ENCODE measurements at regions not wholly inside any gene's neighbourhood (a gene's known extent, or its start where the extent isn't known, plus 50 kb on each side); places are given as distances from the start of the nearest gene placed in this dataset.
"Not testable (repeated sequence)": the region's sequence is repeated elsewhere in the genome, so short reads cannot be mapped to it uniquely, and the experiment has no call there.

DNA sequence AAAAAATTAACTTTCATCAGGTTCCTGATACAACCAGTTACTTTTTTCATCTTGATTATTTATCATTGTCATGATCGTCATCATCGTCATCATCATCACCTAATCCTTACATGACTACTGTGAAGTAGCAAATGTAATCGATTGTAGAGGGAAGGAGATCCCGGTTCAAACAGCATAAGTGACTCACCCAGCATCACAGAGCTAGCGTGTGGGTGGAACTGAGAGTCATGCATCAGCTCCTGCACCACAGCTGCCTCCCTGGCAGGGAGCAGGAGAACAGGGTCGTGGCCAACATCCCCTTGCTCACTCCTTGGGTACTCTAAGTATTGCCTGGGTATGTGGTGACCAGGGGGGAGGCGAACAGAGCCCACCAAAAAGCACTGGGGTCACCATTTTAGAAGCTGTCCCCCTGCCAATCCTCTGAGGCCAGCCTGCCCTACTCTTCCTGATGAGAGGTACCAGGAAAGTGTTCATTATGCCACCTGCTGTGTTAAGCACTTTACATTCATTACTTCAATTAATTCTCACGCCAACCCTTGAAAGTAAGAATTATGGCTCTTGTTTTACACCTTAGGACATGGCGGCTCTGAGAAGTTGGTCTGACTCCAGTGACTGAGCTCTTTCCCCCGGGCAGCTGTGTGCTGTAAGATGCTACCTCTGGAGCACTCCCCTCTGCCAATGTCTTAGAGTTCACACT is 425.2 kb downstream of the CD83 start:
- no peak for DNase-seq

- no peak for DNase-seq
These were observed 426.5 kb downstream of the CD83 start for GRCh38 chr6:14543971-14544585.

- no peak for DNase-seq
These were observed 427.1 kb downstream of the CD83 start for GRCh38 chr6:14544666-14545065.

DNA sequence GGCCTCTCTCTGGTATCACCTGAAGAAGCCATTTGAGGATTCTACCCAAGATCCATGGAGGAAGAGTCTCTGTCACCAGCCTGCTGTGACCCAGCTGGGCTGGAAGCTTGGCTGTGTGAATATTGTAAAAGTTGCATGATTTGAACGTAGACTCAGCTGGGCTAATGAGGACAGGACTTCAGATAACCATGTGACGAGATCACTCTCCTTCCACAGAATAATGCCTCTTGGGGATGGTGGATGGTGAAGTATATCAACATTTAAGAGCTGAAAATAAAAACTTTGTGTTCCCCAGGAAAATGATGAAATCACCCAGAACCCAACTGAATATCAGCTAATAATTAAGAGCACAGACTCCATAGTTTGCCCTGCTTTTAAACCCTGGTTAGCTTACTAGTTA is 427.9 kb downstream of the CD83 start:
- DNase-seq, result no peak

- DNase-seq, result no peak
These were observed 428.5 kb downstream of the CD83 start for GRCh38 chr6:14546036-14546435.

GRCh38 chr6:14547284-14547998 is 429.9 kb downstream of the CD83 start:
- no peak for DNase-seq

DNA sequence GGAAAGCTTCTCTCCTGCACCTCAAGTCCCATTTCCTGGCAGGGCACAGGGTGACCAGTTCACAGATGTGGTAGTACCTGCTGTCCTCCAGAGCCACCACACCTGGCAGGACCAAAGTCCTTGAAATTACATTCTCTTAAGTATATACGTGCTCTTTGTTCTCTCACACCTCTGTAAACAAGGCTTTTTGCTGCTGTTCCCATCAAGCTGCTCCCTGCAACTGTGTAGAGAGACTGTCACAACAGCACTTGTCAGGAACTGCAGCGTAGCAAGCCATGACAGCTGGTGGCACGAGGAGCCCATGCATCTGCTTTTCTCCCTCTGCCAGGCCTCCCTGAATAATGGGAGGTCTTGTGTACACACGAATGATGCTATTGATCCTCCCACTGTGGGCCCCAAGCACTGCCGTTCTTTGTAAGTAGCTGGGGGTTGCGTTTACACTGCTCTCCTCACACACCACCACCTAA is 431.8 kb downstream of the CD83 start:
- DNase-seq, result no peak

DNA sequence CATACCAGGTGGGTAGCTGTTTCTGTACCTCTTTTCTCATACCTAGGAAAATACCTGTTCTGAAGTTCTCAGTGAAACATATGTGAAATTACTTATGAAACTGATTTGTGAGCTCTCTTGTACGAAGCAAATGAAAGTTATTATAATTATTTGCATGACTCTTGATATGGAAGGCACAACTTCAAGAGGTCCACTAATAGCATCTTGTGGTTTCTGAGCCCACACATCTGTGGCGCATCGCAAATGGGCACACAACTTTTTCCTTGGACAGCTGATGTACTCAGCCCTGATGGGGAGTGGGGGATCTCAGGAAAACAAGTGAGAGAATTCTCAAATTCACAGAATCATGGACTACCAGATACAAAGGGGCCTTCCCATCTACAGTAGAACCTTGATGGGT is 432.3 kb downstream of the CD83 start:
- no peak for DNase-seq

DNA sequence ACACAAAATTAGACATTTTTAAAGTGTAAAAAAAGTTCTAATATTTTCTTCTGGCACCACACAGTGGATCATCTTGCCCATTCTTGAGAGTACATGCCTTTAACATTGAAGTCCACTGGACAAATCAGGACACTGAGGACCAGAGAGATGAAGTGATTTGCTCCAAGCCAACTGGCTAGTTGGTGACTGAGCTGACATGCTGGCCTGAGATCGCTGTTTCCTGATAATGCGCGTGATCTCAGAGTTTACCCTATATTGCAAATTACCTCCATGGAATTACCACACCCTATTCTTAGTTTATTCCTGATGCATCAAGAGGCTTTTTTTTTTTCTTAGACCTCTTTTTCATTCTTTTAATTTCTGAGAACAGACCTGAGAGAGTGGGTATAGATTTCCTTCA is 432.8 kb downstream of the CD83 start:
- no peak for DNase-seq

DNA sequence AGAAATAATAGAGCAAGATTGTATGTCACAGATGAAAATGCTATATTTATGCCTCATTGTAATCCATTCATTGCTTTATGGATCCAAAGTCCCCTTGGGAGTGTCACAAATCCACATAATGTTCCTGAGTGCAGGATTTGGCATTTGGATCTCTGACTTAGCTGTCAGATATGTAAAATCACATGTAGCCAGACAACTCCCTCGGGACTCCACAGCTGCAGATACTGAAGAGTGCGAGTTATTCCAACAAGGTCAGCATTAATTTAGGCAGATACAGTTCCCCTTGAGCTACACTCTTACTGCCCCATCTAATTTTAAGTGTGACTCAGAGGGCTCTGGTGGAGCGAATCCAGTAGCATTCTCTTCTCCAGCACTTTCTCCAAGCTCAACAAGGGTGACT is 433.2 kb downstream of the CD83 start:
- DNase-seq, result no peak

DNA sequence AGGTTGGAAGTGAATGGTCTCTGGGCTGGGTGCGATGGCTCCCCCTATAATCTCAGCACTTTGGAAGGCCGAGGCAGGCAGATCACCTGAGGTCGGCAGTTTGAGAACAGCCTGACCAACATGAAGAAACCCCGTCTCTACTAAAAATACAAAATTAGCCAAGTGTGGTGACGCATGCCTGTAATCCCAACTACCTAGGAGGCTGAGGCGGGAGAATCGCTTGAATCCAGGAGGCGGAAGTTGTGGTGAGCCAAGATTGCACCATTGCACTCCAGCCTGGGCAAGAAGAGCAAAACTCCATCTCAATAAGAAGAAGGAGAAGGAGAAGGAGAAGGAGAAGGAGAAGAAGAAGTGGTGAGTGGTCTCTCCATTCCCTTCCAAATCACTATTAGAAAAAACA is 434.0 kb downstream of the CD83 start:
- DNase-seq, result not testable (repeated sequence)

DNA sequence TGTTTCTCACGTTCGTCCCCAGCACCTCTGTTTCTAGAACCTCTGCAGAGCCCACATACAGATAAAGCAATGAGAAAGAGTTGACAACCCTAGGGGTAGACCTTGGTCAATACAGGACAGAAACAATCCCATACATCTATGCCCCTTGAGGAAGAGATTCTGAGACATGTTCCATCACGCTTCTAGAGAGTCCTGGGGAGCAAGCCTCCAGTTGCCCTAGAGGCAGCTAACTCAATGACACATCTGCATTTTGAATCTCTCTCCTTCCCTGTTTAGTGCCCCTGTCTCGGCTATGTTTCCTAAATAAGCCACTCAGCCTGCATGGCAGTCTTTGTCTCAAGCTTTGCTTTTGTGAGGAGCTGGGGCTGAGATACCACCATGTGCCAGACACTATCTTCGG is 435.3 kb downstream of the CD83 start:
- no peak for DNase-seq

DNA sequence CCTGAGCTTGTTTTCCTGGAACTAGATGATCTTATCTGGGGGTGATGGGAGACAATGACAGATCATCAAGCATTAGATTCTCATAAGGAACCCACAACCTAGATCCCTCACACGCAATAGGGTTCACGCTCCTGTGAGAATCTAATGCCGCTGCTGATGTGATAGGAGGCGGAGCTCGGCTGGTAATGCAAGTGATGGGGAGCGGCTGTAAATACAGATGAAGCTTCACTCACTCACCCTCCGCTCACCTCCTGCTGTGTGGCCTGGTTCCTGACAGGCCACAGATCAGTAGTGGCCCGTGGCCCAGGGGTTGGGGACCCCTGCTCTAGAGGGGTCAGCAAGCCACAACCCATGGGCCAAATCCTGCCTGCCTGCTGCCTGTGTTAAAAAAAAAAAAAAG is 435.9 kb downstream of the CD83 start:
- DNase-seq, result no peak

DNA sequence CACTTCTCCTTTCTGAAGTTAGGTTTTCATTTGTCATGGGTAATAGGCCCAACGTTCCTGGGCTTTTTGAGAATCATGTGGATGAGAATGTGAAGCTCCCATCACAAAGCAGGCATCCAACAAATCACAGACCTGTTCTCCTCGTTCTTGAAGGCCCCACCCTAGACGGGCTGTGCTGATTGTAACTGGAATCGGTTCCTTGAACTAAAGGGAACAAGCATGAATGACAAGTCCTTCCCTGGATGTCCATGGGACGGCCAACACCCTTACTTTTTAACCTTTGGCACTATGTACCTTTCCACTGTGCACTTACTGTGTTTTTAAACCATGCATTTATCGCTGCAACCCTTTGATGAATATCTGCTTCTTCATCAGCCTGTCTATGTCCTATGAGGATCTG is 438.2 kb downstream of the CD83 start:
- no peak for DNase-seq

GRCh38 chr6:14559746-14560536 is 442.4 kb downstream of the CD83 start:
- DNase-seq, result no peak

DNA sequence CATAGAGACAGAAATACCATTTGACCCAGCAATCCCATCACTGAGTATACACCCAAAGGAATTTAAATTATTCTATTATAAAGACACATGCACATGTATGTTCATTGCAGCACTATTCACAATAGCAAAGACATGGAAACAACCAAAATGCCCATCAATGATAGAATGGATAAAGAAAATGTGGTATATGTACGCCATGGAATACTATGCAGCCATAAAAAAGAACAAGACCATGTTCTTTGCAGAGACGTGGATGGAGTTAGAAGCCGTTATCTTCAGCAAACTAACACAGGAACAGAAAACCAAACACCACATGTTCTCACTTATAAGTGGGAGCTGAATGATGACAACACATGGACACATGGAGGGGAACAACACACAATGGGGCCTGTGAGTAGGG is 444.0 kb downstream of the CD83 start:
- not testable (repeated sequence) for DNase-seq

- DNase-seq, result no peak
These were observed 450.3 kb downstream of the CD83 start for GRCh38 chr6:14567842-14568241.

GRCh38 chr6:14569394-14569793 is 451.8 kb downstream of the CD83 start:
- DNase-seq, result no peak

GRCh38 chr6:14569874-14570273 is 452.3 kb downstream of the CD83 start:
- DNase-seq, result not testable (repeated sequence)

GRCh38 chr6:14571001-14571400 is 453.4 kb downstream of the CD83 start:
- DNase-seq, result no peak

- no peak for DNase-seq
These were observed 454.2 kb downstream of the CD83 start for GRCh38 chr6:14571746-14572145.

- DNase-seq, result no peak
These were observed 455.7 kb downstream of the CD83 start for GRCh38 chr6:14573267-14573666.

DNA sequence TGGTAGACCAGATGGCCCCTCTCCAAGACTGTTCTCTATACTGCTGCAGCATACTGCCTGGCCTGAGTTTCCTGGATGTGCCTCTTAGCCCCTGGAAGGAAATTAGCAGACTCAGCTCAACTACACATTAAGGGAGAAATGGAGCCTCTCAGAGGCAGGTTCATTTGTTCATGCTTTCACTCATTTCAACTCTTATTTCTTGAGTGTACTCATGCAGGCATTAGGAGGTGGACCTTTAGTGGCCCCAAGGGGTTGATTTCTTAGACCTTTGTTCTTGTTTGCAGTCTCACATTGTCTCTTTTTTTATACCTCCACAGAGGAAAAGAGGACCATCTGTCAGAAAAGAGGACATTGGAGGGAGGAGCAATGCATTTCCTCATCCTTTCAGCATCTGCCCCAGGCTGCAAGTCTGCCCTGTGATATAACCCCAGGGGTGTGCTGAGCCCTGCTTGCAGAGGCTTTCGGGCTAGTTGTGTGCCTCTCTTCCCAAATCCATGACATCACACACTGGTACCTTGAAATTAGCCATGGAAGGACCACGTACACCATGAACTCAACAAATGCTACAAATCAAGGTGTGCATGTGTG is 456.2 kb downstream of the CD83 start:
- no peak for DNase-seq

Data from CD4-positive, alpha-beta T cell treated with Interleukin-21 for 1 hour (primary cell).